C4-2B (cell line): ENCODE measurements at regions not wholly inside any gene's neighbourhood (a gene's known extent, or its start where the extent isn't known, plus 50 kb on each side); places are given as distances from the start of the nearest gene placed in this dataset.

Experiments
- H3K27ac ChIP-seq: fragments of 450-650 bp; 2 replicates; pipeline ENCODE4 v1.5.1; 2017
- ZFX ChIP-seq: fragments of 450-650 bp; IDR thresholded peaks from 2 replicates; pipeline ENCODE4 v1.6.1; 2017
- TF ChIP-seq, protein P1 (sequence below): fragments of 450-650 bp; conservative IDR thresholded peaks from 2 replicates; pipeline ENCODE4 v1.5.1; 2017; ENCODE audit warnings: mild to moderate bottlenecking

DNA sequence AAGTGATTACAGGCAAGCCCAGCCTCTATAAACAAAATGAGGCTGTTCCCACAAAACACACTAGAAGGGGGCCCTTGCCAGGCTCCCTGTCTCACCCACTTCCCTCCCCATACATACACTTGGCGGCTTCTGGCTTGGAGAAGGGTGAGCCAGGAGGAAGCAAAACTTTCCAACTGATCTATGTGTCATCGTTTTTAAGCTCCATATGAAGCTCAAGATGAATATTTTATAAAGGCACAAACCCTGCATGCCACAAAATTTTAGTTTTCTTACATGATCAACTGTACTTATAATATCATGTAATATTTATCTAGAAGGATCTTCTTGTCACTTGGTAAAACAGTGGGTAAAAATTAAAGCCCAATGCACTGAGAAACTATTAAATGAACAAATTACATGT, 80.8 kb upstream of the TJP1 start:
- H3K27ac ChIP-seq = no peak overlapping the region
- TF ChIP-seq, protein P1, sequence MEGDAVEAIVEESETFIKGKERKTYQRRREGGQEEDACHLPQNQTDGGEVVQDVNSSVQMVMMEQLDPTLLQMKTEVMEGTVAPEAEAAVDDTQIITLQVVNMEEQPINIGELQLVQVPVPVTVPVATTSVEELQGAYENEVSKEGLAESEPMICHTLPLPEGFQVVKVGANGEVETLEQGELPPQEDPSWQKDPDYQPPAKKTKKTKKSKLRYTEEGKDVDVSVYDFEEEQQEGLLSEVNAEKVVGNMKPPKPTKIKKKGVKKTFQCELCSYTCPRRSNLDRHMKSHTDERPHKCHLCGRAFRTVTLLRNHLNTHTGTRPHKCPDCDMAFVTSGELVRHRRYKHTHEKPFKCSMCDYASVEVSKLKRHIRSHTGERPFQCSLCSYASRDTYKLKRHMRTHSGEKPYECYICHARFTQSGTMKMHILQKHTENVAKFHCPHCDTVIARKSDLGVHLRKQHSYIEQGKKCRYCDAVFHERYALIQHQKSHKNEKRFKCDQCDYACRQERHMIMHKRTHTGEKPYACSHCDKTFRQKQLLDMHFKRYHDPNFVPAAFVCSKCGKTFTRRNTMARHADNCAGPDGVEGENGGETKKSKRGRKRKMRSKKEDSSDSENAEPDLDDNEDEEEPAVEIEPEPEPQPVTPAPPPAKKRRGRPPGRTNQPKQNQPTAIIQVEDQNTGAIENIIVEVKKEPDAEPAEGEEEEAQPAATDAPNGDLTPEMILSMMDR = no peak
- TF ChIP-seq ZFX = no peak

DNA sequence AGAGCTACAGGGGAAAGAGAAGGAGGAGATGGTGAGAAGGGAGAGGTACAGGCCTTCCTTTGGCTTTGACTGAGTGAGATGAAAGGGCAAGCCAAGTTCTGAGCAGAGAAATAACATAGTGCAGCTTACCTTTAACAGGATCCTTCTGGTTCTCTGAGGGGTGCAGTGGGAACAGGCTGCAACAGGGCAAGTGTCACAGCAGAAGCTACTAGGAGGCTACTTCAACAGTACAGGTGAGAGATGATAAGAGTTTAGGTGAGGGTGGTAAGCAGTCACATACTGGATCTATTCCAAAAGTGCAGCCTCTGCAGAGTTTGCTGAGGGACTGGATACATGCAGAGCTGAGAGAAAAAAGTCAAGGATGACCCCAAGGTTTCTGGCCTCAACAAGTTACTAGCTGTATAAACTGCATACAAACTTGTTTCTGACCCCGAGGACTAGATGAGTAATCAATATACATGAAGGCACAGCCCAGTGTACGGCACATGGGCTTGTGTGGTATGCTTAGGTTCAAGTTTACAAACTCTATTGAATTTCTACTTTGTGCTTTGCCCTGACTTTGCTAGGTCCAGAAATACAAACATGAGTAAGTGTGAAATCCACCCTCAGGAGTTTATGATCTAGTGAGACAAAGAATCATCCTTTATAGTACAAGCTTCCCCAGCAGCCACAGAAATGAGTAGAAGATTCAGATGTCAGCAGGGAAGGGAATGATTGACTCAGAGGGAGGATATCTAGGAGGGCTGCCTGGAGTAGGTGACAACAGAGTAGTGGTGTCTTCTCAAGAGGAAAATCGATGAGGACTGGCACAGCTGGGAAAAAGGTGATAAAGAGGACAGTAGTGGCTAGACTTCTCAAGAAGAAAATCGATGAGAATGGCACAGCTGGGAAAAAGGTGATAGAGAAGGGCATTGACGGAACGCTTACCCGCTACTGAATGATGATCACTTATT, 78.2 kb upstream of the TJP1 start:
- H3K27ac ChIP-seq = no peak overlapping the region
- TF ChIP-seq, protein P1 = no peak
- no peak for TF ChIP-seq ZFX

DNA sequence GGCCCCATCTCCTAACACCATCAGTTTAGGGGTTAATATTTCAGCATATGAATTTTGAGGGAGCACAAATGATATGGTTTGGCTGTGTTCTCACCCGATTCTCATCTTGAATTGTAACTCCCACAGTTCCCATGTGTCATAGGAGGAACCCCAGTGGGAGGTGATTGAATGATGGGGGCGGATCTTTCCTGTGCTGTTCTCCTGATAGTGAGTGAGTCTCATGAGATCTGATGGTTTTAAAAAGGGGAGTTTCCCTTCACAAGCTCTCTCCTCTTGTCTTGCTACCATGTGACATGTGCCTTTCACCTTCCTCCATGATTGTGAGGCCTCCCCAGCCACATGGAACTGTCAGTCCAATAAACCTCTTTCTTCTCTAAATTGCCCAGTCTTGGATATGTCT, 73.8 kb upstream of the TJP1 start:
- no peak for TF ChIP-seq ZFX
- TF ChIP-seq, protein P1 = no peak
- H3K27ac ChIP-seq = no peak overlapping the region

DNA sequence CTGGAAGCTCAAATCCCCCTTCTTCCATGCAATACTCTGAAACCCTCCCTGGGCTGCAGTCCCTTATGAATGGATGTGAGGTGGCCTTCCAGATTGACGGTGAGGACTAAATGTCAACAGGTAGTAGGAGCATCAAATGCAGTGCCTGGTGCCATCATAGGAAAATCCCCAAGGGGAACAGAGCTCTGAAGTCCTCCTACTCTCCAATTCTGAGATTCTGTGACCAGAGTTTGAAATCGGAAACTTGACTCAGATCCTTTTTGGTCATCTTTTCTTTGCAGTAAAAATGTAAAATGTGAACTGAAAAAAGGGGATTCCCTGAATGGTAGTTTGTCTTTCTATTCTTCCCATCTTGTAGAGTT, 68.8 kb upstream of the TJP1 start:
- TF ChIP-seq, protein P1 = no peak
- no peak for TF ChIP-seq ZFX
- no peak overlapping the region for H3K27ac ChIP-seq

DNA sequence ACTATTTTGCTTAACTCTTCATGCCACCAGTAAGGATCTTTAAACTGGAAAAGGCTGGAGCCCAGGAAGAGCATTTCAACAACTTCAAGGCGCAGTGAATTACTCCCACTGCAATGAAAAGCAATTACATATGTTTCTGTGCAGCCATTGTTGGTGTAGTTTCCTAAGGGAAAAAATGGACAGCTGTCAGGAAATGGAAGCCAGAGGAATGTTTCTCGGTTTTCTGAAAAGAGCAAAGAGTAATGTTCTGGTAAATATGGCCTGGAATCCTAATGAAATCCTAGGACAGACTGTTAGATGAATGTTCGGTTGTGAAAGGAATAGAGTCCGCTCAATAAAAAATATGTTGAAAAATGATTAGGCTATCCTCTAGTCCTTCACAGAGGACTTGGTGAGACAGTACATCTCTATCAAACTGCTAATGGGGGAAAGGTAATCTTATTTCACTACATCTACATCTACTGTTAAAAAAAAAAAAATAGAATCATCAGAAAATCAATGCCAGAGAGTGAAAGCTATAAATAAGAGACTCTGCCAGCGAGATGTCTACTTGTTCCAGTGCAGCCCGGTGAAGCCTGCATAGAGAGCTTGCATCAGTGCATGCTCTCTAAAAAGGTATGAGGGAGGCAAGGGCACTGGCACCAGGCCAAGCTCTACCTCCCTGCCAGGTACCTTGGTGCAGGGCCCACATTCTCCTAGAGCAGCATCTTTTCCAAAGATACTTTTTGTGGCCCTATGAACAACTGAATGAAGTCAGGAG, 68.2 kb upstream of the TJP1 start:
- TF ChIP-seq, protein P1 = no peak
- no peak for TF ChIP-seq ZFX
- no peak overlapping the region for H3K27ac ChIP-seq

DNA sequence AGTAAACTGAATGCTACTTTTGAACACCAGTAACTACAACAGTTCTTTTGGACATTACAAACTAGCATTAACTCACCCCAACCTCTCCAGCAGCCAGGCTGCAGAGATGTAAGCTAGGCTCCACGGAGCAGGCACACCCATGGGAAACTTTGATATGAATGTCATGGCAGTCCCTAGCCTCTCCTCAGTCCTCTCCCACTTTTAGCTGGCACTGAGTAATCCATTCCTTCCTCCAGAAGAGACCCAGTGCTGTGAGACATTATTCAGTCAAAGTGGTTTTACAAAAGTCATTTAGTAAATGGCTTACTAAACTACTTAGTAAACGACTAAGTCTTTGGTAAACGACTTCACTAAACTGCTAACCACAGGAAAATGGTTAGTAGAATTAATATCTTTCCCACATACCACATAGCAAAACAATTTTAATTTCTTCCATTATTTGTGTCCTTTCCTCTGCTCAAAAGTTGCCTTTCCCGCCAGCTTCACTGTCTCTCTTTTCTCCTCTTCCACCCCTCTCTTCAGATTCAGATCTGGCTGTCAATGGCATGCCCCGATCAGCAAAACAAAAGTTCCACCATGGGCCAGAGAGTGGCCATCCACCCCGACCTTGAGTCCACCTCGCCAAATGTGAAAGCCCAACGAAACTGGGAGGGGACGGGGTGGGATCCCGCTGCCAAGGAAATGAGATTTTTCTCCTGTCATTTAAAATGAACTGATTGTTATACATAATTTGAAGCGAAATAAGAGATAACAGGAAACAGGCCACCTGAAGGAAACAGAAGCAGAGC, 67.5 kb upstream of the TJP1 start:
- no peak overlapping the region for H3K27ac ChIP-seq
- no peak for TF ChIP-seq ZFX
- TF ChIP-seq, protein P1 = no peak
